ENCODE measurements at regions not wholly inside any gene's neighbourhood (a gene's known extent, or its start where the extent isn't known, plus 50 kb on each side); places are given as distances from the start of the nearest gene placed in this dataset.
"Not testable (repeated sequence)": the region's sequence is repeated elsewhere in the genome, so short reads cannot be mapped to it uniquely, and the experiment has no call there.

DNA sequence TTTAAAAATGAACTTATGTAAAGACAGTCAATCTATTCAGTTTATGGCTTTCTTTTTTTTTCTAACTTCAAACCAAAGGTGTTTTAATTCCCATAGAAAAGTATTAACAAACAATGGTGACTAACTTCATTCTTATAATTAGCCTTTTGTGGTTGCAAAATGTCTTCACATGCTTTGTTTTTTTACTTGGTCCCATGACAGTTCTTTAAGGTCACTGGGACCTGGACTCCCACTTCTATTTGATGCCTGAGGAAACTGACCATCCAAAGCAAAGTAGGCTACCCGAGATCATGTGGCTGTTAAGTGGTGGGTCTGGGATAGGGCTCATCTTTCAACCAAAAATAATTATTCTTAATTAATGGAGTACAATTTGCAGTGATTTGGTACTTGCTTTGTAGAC, 74.6 kb upstream of the CDC42EP3 start:
- H3K4me2 ChIP-seq (ENCODE audit: low read length); ATAC-seq; H3K9me3 ChIP-seq (ENCODE audit: control insufficient read depth in 1 of 2, insufficient read depth in 1 of 2, low read depth in 1 of 2, low read length in 2 of 2); POLR2A ChIA-PET; H4K20me1 ChIP-seq (ENCODE audit: insufficient read depth); DNase-seq (ENCODE audit: low read depth, low spot score); H2AFZ ChIP-seq (ENCODE audit: low read depth, low read length, poor library complexity, severe bottlenecking); RAD21 ChIA-PET (ENCODE audit: low non-redundant PET in 1 of 2, low total read pairs in 2 of 2, uncharacterized antibody in 2 of 2, unreplicated experiment in 2 of 2); H3K9ac ChIP-seq (ENCODE audit: low read length); H3K27ac ChIP-seq (ENCODE audit: low read depth, low read length); H3K36me3 ChIP-seq (ENCODE audit: control insufficient read depth in 1 of 2, insufficient read depth in 2 of 2, low read length in 2 of 2); H3K27me3 ChIP-seq (ENCODE audit: insufficient read depth, low read length); CTCF ChIA-PET; H3K9me2 ChIP-seq (ENCODE audit: insufficient read depth); BruUV-seq (replicated peaks); H3K4me3 ChIP-seq (replicated peaks in 1 of 2; ENCODE audit: low read depth in 1 of 2, low read length in 2 of 2); intact Hi-C loops (cut with micrococcal nuclease); H3K4me1 ChIP-seq (ENCODE audit: control insufficient read depth in 1 of 2, insufficient read depth in 2 of 2, low read length in 2 of 2); H3K79me2 ChIP-seq (ENCODE audit: insufficient read depth, low read length): not testable (repeated sequence)

GRCh38 chr2:37746883-37747282, 75.4 kb upstream of the CDC42EP3 start:
- H3K36me3 ChIP-seq (ENCODE audit: control insufficient read depth in 1 of 2, insufficient read depth in 2 of 2, low read length in 2 of 2) = no peaks in the 10 kb centered on the region
- TF ChIP-seq SRF (IDR thresholded peaks at IDR 0.05; ENCODE audit: low read depth) (no peak), MAX (IDR thresholded peaks at IDR 0.05) (no peak), ZNF274 (IDR thresholded peaks at IDR 0.05; ENCODE audit: low read depth, low read length) (no peak)
- no peaks in the 10 kb centered on the region for H3K9me2 ChIP-seq (ENCODE audit: insufficient read depth)
- no peaks in the 10 kb centered on the region for H3K79me2 ChIP-seq (ENCODE audit: insufficient read depth, low read length)
- H3K27me3 ChIP-seq (ENCODE audit: insufficient read depth, low read length) = no peaks in the 10 kb centered on the region
- CTCF ChIA-PET = no interaction called here
- no peaks in the 10 kb centered on the region for H3K9me3 ChIP-seq (ENCODE audit: control insufficient read depth in 1 of 2, insufficient read depth in 1 of 2, low read depth in 1 of 2, low read length in 2 of 2)
- no peak overlapping the region for H3K27ac ChIP-seq (ENCODE audit: low read depth, low read length)
- no peak overlapping the region for H3K4me2 ChIP-seq (ENCODE audit: low read length)
- H3K9ac ChIP-seq (ENCODE audit: low read length) = no peak overlapping the region
- no peak for ATAC-seq
- no peak for DNase-seq (ENCODE audit: low read depth, low spot score)
- POLR2A ChIA-PET = no interaction called here
- H3K4me1 ChIP-seq (ENCODE audit: control insufficient read depth in 1 of 2, insufficient read depth in 2 of 2, low read length in 2 of 2) = no peaks in the 10 kb centered on the region
- RAD21 ChIA-PET (ENCODE audit: low non-redundant PET in 1 of 2, low total read pairs in 2 of 2, uncharacterized antibody in 2 of 2, unreplicated experiment in 2 of 2) = no interaction called here
- H3K4me3 ChIP-seq (replicated peaks in 1 of 2; ENCODE audit: low read depth in 1 of 2, low read length in 2 of 2) = no peak overlapping the region
- no peak overlapping the region for H2AFZ ChIP-seq (ENCODE audit: low read depth, low read length, poor library complexity, severe bottlenecking)
- H4K20me1 ChIP-seq (ENCODE audit: insufficient read depth) = no peaks in the 10 kb centered on the region
- no TSS peak for BruUV-seq (replicated peaks)
- intact Hi-C loops (cut with micrococcal nuclease) = no loop called here

GRCh38 chr2:37748541-37748940, 77.1 kb upstream of the CDC42EP3 start:
- CTCF ChIA-PET = no interaction called here
- Histone ChIP-seq H3K36me3 (ENCODE audit: control insufficient read depth in 1 of 2, insufficient read depth in 2 of 2, low read length in 2 of 2) (no peaks in the 10 kb centered on the region), H3K4me1 (ENCODE audit: control insufficient read depth in 1 of 2, insufficient read depth in 2 of 2, low read length in 2 of 2) (no peaks in the 10 kb centered on the region), H2AFZ (ENCODE audit: low read depth, low read length, poor library complexity, severe bottlenecking) (no peak overlapping the region), H3K27me3 (ENCODE audit: insufficient read depth, low read length) (no peaks in the 10 kb centered on the region), H3K4me3 (replicated peaks in 1 of 2; ENCODE audit: low read depth in 1 of 2, low read length in 2 of 2) (no peak overlapping the region), H3K9me2 (ENCODE audit: insufficient read depth) (no peaks in the 10 kb centered on the region), H4K20me1 (ENCODE audit: insufficient read depth) (no peaks in the 10 kb centered on the region), H3K9ac (ENCODE audit: low read length) (no peak overlapping the region), H3K4me2 (ENCODE audit: low read length) (no peak overlapping the region), H3K27ac (ENCODE audit: low read depth, low read length) (no peak overlapping the region), H3K9me3 (ENCODE audit: control insufficient read depth in 1 of 2, insufficient read depth in 1 of 2, low read depth in 1 of 2, low read length in 2 of 2) (no peaks in the 10 kb centered on the region), H3K79me2 (ENCODE audit: insufficient read depth, low read length) (no peaks in the 10 kb centered on the region)
- intact Hi-C loops (cut with micrococcal nuclease) = no loop called here
- ATAC-seq = no peak
- no TSS peak for BruUV-seq (replicated peaks)
- POLR2A ChIA-PET = no interaction called here
- RAD21 ChIA-PET (ENCODE audit: low non-redundant PET in 1 of 2, low total read pairs in 2 of 2, uncharacterized antibody in 2 of 2, unreplicated experiment in 2 of 2) = no interaction called here
- DNase-seq (ENCODE audit: low read depth, low spot score) = no peak
- TF ChIP-seq POLR2A (IDR thresholded peaks at IDR 0.05; ENCODE audit: borderline replicate concordance, extremely low read depth, insufficient read depth, insufficient read length) = no peak
- no peak for TF ChIP-seq ELF1 (IDR thresholded peaks at IDR 0.05; ENCODE audit: borderline replicate concordance, low read depth)
- TF ChIP-seq, protein P1, sequence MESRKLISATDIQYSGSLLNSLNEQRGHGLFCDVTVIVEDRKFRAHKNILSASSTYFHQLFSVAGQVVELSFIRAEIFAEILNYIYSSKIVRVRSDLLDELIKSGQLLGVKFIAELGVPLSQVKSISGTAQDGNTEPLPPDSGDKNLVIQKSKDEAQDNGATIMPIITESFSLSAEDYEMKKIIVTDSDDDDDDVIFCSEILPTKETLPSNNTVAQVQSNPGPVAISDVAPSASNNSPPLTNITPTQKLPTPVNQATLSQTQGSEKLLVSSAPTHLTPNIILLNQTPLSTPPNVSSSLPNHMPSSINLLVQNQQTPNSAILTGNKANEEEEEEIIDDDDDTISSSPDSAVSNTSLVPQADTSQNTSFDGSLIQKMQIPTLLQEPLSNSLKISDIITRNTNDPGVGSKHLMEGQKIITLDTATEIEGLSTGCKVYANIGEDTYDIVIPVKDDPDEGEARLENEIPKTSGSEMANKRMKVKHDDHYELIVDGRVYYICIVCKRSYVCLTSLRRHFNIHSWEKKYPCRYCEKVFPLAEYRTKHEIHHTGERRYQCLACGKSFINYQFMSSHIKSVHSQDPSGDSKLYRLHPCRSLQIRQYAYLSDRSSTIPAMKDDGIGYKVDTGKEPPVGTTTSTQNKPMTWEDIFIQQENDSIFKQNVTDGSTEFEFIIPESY (IDR thresholded peaks at IDR 0.05; ENCODE audit: extremely low read depth, insufficient replicate concordance, low read length) = no peak
- TF ChIP-seq, protein P2, sequence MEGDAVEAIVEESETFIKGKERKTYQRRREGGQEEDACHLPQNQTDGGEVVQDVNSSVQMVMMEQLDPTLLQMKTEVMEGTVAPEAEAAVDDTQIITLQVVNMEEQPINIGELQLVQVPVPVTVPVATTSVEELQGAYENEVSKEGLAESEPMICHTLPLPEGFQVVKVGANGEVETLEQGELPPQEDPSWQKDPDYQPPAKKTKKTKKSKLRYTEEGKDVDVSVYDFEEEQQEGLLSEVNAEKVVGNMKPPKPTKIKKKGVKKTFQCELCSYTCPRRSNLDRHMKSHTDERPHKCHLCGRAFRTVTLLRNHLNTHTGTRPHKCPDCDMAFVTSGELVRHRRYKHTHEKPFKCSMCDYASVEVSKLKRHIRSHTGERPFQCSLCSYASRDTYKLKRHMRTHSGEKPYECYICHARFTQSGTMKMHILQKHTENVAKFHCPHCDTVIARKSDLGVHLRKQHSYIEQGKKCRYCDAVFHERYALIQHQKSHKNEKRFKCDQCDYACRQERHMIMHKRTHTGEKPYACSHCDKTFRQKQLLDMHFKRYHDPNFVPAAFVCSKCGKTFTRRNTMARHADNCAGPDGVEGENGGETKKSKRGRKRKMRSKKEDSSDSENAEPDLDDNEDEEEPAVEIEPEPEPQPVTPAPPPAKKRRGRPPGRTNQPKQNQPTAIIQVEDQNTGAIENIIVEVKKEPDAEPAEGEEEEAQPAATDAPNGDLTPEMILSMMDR (IDR thresholded peaks at IDR 0.05 in 2 of 3, conservative IDR thresholded peaks at IDR 0.05 in 1 of 3; ENCODE audit: borderline replicate concordance in 1 of 3, insufficient read depth in 1 of 3, low read depth in 2 of 3, low read length in 2 of 3) = no peak

Data from HCT116 (cell line).